ENCODE measurements at regions not wholly inside any gene's neighbourhood (a gene's known extent, or its start where the extent isn't known, plus 50 kb on each side); places are given as distances from the start of the nearest gene placed in this dataset.

- TF ChIP-seq CTCF (IDR thresholded peaks at IDR 0.05; ENCODE audit: borderline replicate concordance, extremely low read depth, low read length, poor library complexity, severe bottlenecking): no peak
- no peak for TF ChIP-seq EZH2 (IDR thresholded peaks at IDR 0.05; ENCODE audit: borderline replicate concordance, low read depth, low read length, severe bottlenecking)
Measured at GRCh38 chrX:112577146-112577545, 102.6 kb downstream of the LHFPL1 start.
